B cell (primary cell): ENCODE measurements at regions not wholly inside any gene's neighbourhood (a gene's known extent, or its start where the extent isn't known, plus 50 kb on each side); places are given as distances from the start of the nearest gene placed in this dataset.

Experiments
- CTCF ChIP-seq: fragments of 200-600 bp; IDR thresholded peaks from one replicate; pipeline ENCODE4 v1.8.0; 2022; ENCODE audit warnings: antibody characterized with exemption, mild to moderate bottlenecking
- EZH2 ChIP-seq: IDR thresholded peaks from 2 replicates; pipeline ENCODE4 v1.6.1; 2012; ENCODE audit warnings: borderline replicate concordance, low read depth, mild to moderate bottlenecking, moderate library complexity, low read length; ENCODE audit not compliant: insufficient read depth, poor library complexity, severe bottlenecking

GRCh38 chr13:62799931-62800436, 1384.3 kb upstream of the PCDH20 start:
- no peak for TF ChIP-seq CTCF
- TF ChIP-seq EZH2 = no peak
